HepG2 (cell line): ENCODE measurements at regions not wholly inside any gene's neighbourhood (a gene's known extent, or its start where the extent isn't known, plus 50 kb on each side); places are given as distances from the start of the nearest gene placed in this dataset.
"Not testable (repeated sequence)": the region's sequence is repeated elsewhere in the genome, so short reads cannot be mapped to it uniquely, and the experiment has no call there.

ENCODE experiments used
- ATAC-seq: fragments of 200-7000 bp; cut with Tn5 transposase; 3 replicates; pipeline ENCODE4 v1.9.1; 2020; ENCODE audit warnings: mild to moderate bottlenecking, moderate library complexity
- BruUV-seq: library from RNA; stranded (reverse); fragments of 400-500 nt; replicated peaks from 2 replicates; lab custom pipeline; 2021; lab: Mats Ljungman, UMichigan
- CTCF ChIA-PET: fragments of 300-600 bp; formaldehyde crosslinking; extraction: SDS; loops from one replicate; lab custom pipeline; 2021; ENCODE audit warnings: low total read pairs, inconsistent platforms, low intra/inter-chr PET ratio; lab: Yijun Ruan, JAX
- POLR2A ChIA-PET: fragments of 350-600 bp; sonication (Branson Sonifier 250); formaldehyde crosslinking; loops from one replicate; lab custom pipeline; 2020; ENCODE audit warnings: antibody characterized with exemption, inconsistent platforms; lab: Yijun Ruan, JAX
- DNase-seq: peaks from one replicate; pipeline ENCODE4 v3.0.0-alpha.2; 2015; ENCODE audit warnings: low spot score
- FAIRE-seq: peaks from 3 replicates; lab custom pipeline; 2011; peaks lifted over from hg19 to GRCh38; lab: Jason Lieb, UNC
- H2AFZ ChIP-seq: one replicate; pipeline ENCODE4 v1.6.1; 2011; ENCODE audit warnings: low read length, inconsistent platforms
- H3K27ac ChIP-seq: fragments of 300-600 bp; 3 replicates; pipeline ENCODE4 v1.8.0; 2011; ENCODE audit warnings: mixed run types, mild to moderate bottlenecking, mixed read lengths, low read length, inconsistent platforms; ENCODE audit not compliant: insufficient read depth; ENCODE audit errors: extremely low read length
- H3K27me3 ChIP-seq, 2 experiments: fragments of 200-600 bp in 1 of 2; 2 replicates in 1 of 2; 3 replicates in 1 of 2; pipeline versions ENCODE4 v1.6.0 to v1.8.0; 2011; ENCODE audit warnings: low read length in 2 of 2, mild to moderate bottlenecking in 2 of 2, moderate library complexity in 2 of 2, inconsistent platforms in 1 of 2; ENCODE audit not compliant: insufficient read depth in 2 of 2, control insufficient read depth in 1 of 2
- H3K36me3 ChIP-seq, 2 experiments: fragments of 200-600 bp in 1 of 2; replicated peaks in 1 of 2; 2 replicates in 1 of 2; 3 replicates in 1 of 2; pipeline versions ENCODE4 v1.5.1 to v1.8.0; 2011; ENCODE audit warnings: low read length in 2 of 2, inconsistent platforms in 1 of 2; ENCODE audit not compliant: insufficient read depth in 2 of 2, control insufficient read depth in 1 of 2
- H3K4me1 ChIP-seq: 2 replicates; pipeline ENCODE4 v1.5.1; 2012; ENCODE audit warnings: low read length, inconsistent platforms; ENCODE audit not compliant: insufficient read depth
- H3K4me2 ChIP-seq: 2 replicates; pipeline ENCODE4 v1.6.0; 2011; ENCODE audit warnings: low read depth, low read length, inconsistent platforms
- H3K4me3 ChIP-seq, 3 experiments: fragments of 200-600 bp in 1 of 3; sonication (generic), shearing (Covaris generic) in 1 of 3; replicated peaks in 1 of 3; 2 replicates each; pipeline ENCODE4 v1.5.1; 2011 to 2016; ENCODE audit warnings: low read length in 3 of 3, inconsistent platforms in 2 of 3, low read depth in 2 of 3, mild to moderate bottlenecking in 2 of 3, control low read depth in 1 of 3, mixed read lengths in 1 of 3; ENCODE audit not compliant: insufficient read depth in 1 of 3
- H3K79me2 ChIP-seq: one replicate; pipeline ENCODE4 v1.6.1; 2011; ENCODE audit warnings: low read length, inconsistent platforms; ENCODE audit not compliant: insufficient read depth
- H3K9ac ChIP-seq: 2 replicates; pipeline ENCODE4 v1.6.0; 2011; ENCODE audit warnings: mild to moderate bottlenecking, low read depth, low read length, inconsistent platforms; ENCODE audit not compliant: insufficient read depth
- H3K9me3 ChIP-seq: 2 replicates; pipeline ENCODE4 v1.5.1; 2012; ENCODE audit warnings: mild to moderate bottlenecking, low read length
- H4K20me1 ChIP-seq: 2 replicates; pipeline ENCODE4 v1.6.0; 2011; ENCODE audit warnings: inconsistent platforms, mild to moderate bottlenecking, low read length, moderate library complexity; ENCODE audit not compliant: insufficient read depth
- MAFF ChIP-seq: IDR thresholded peaks from 2 replicates; pipeline ENCODE4 v1.6.1; 2011; ENCODE audit warnings: low read depth, low read length, improper control_type of control experiment
- MAFK ChIP-seq, 2 experiments: IDR thresholded peaks in 1 of 2; conservative IDR thresholded peaks in 1 of 2; 2 replicates each; pipeline ENCODE4 v1.6.1; 2011; ENCODE audit warnings: improper control_type of control experiment in 2 of 2, low read length in 2 of 2
- WGBS: methylation state at CpG from one replicate; pipeline ENCODE4 v1.1.6; 2017; ENCODE audit warnings: low lambda C conversion rate; 5-methylcytosine and 5-hydroxymethylcytosine counted together
- in situ Hi-C: cut with HindIII; loops from 2 replicates; pipeline ENCODE4 v1.10.0; 2017; ENCODE audit warnings: low pct_unique_long_range_greater_than_20kb; ENCODE audit not compliant: extremely low pct_ligation_motif_present
- intact Hi-C: fragments of 100-400 bp; cut with micrococcal nuclease; formaldehyde crosslinking; loops from one replicate; pipeline ENCODE4 v1.10.0; 2022; ENCODE audit not compliant: unreplicated experiment

GRCh38 chrX:92626699-92627098 lies 847.5 kb downstream of the PCDH11X start:
- H3K4me3 ChIP-seq, H3K79me2 ChIP-seq, DNase-seq, H3K4me1 ChIP-seq, POLR2A ChIA-PET, in situ Hi-C loops, H2AFZ ChIP-seq, H3K9me3 ChIP-seq, H4K20me1 ChIP-seq, ATAC-seq, H3K4me2 ChIP-seq, FAIRE-seq, H3K27me3 ChIP-seq, intact Hi-C loops, H3K27ac ChIP-seq, H3K9ac ChIP-seq, H3K36me3 ChIP-seq, CTCF ChIA-PET, BruUV-seq: not testable (repeated sequence)
- 59% methylated on average over 8 of the region's 10 CpGs for WGBS

GRCh38 chrX:92657593-92657992 lies 878.4 kb downstream of the PCDH11X start:
- DNase-seq, ATAC-seq, H3K27me3 ChIP-seq, H3K27ac ChIP-seq, H4K20me1 ChIP-seq, H3K36me3 ChIP-seq, POLR2A ChIA-PET, BruUV-seq, H2AFZ ChIP-seq, H3K79me2 ChIP-seq, H3K4me1 ChIP-seq, H3K4me2 ChIP-seq, in situ Hi-C loops, FAIRE-seq, H3K9me3 ChIP-seq, intact Hi-C loops, H3K9ac ChIP-seq, H3K4me3 ChIP-seq, CTCF ChIA-PET: not testable (repeated sequence)
- 13% methylated on average over 2 of the region's 2 CpGs for WGBS

DNA sequence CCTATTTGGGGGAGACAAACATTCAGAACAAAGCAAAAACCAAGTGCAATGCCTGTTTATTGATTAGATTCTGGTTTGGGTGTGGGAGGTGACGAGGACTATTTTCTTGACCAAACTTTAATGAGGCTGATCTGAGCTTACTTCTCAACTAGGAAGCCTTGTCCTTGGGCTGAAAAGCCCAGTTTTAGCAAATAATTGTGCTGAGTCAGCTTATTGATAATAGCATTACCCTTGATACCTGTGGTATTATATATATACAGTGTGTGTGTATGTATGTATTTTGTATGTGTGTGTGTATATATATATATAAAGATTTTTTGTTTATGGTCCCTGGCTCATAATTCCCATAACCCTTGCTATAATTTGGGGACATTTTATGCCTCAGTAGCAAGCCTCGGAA lies 880.6 kb downstream of the PCDH11X start:
- intact Hi-C loops, H3K27me3 ChIP-seq, H2AFZ ChIP-seq, in situ Hi-C loops, H3K4me3 ChIP-seq, BruUV-seq, H3K4me1 ChIP-seq, DNase-seq, H3K4me2 ChIP-seq, H3K27ac ChIP-seq, H3K9ac ChIP-seq, H3K79me2 ChIP-seq, FAIRE-seq, H4K20me1 ChIP-seq, POLR2A ChIA-PET, H3K36me3 ChIP-seq, CTCF ChIA-PET, H3K9me3 ChIP-seq, ATAC-seq: not testable (repeated sequence)
- TF ChIP-seq MAFF: peak; percentile 88
- TF ChIP-seq MAFK (conservative IDR thresholded peaks at IDR 0.05 in 1 of 2, IDR thresholded peaks at IDR 0.05 in 1 of 2; ENCODE audit: low read length in 2 of 2): peak; percentile 49 to 86; a peak in 3 of 4 replicates
- WGBS: 0% methylated on average over 2 of the region's 2 CpGs

DNA sequence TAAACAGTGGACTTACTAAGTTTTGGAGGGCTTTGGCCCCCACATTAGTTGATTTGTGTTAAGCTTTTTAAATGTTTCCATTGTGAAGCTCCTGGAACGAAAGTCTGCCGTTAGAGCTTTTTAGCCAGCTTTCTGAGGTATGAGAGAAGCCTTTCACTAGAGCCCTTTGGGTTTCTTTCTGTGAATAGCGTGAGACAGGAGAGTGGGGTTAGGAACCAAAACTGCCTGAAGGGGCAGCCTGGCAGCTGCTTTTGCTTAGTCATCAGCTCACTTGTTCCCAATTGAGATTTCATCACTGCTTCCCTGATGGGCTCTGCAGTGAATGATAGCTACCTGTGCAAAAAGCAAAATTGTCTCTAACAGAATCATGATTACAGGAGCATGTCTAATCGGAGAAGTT lies 913.6 kb downstream of the PCDH11X start:
- H2AFZ ChIP-seq, H3K36me3 ChIP-seq, POLR2A ChIA-PET, H3K27ac ChIP-seq, intact Hi-C loops, H3K4me2 ChIP-seq, H4K20me1 ChIP-seq, BruUV-seq, ATAC-seq, CTCF ChIA-PET, H3K4me3 ChIP-seq, FAIRE-seq, in situ Hi-C loops, H3K27me3 ChIP-seq, DNase-seq, H3K79me2 ChIP-seq, H3K9me3 ChIP-seq, H3K9ac ChIP-seq, H3K4me1 ChIP-seq: not testable (repeated sequence)
- WGBS: 29% methylated on average over 2 of the region's 4 CpGs
